Upper lobe of left lung (tissue), 4 donors: ENCODE measurements at regions not wholly inside any gene's neighbourhood (a gene's known extent, or its start where the extent isn't known, plus 50 kb on each side); places are given as distances from the start of the nearest gene placed in this dataset.

Source experiments
- CTCF ChIP-seq, 6 experiments: fragments of 450-650 bp in 4 of 6; fragments of 200-600 bp in 2 of 6; sonication (generic) in 2 of 6; IDR thresholded peaks; one replicate each; pipeline ENCODE4 v1.5.1; 2016 to 2019; ENCODE audit warnings: antibody characterized with exemption in 6 of 6
- EP300 ChIP-seq, 4 donors: sonication (generic); formaldehyde crosslinking; IDR thresholded peaks; one replicate each; pipeline ENCODE4 v1.5.1; 2017; ENCODE audit warnings: antibody characterized with exemption in 4 of 4, control low read depth in 2 of 4
- POLR2A ChIP-seq, 4 donors: fragments of 450-650 bp; IDR thresholded peaks; one replicate each; pipeline ENCODE4 v1.5.1; 2016 to 2017; ENCODE audit warnings: antibody characterized with exemption in 4 of 4, mild to moderate bottlenecking in 2 of 4
- POLR2AphosphoS5 ChIP-seq, 2 donors: sonication (generic); formaldehyde crosslinking; IDR thresholded peaks; one replicate each; pipeline ENCODE4 v1.5.1; 2017; ENCODE audit warnings: antibody characterized with exemption in 2 of 2

- TF ChIP-seq CTCF (IDR thresholded peaks at IDR 0.05) (no peak), POLR2AphosphoS5 (IDR thresholded peaks at IDR 0.05) (no peak), POLR2A (IDR thresholded peaks at IDR 0.05) (no peak), EP300 (IDR thresholded peaks at IDR 0.05) (no peak)
Measured at GRCh38 chrX:128992107-128992971, 531.0 kb downstream of the SMARCA1 start.
